HG03565 (cell line): ENCODE measurements at regions not wholly inside any gene's neighbourhood (a gene's known extent, or its start where the extent isn't known, plus 50 kb on each side); places are given as distances from the start of the nearest gene placed in this dataset.
"Not testable (repeated sequence)": the region's sequence is repeated elsewhere in the genome, so short reads cannot be mapped to it uniquely, and the experiment has no call there.

Experiments
- ATAC-seq: cut with Tn5 transposase; IDR thresholded peaks from one replicate; pipeline ENCODE4 v1.9.1; 2021; ENCODE audit warnings: mild to moderate bottlenecking, moderate library complexity; ENCODE audit not compliant: unreplicated experiment

DNA sequence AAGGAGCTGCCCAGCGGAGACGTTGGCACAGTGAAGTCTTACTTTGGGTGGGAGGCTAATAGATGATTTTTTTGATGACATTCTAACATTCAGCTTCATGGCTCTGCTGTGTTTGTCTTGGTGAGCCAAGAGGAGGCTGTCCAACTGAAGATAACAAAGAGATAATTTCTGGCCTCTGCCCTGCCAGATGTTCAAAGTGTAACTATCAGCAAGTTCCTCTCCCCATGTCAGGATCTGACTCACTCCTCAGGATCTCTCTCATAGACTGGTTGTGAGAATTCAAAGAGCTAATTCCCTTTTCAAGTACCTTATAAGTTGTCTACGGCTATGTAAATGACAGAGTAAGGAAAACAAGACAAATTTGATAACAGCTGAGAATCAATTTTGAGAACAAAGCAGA lies 1340.9 kb downstream of the XPNPEP1 start:
- no peak for ATAC-seq

DNA sequence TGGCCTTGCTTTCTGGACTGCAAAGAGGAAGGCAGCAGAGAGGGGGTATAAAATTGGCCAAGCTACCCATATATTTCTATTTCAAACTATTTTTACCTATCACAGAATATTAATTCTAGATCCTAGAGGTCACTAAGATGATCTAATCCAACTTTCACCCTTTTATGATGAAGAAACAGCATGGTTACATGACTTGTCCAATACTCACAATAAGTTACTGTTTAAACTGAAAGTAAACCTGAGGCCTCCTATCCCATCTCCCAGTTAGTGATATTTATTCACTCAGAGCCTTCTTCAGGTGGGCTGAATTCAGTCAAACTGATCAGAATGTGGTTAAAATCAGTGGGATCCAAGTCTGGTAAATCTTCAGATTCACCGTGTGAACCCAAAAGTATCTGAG lies 1345.1 kb downstream of the XPNPEP1 start:
- ATAC-seq, result no peak

DNA sequence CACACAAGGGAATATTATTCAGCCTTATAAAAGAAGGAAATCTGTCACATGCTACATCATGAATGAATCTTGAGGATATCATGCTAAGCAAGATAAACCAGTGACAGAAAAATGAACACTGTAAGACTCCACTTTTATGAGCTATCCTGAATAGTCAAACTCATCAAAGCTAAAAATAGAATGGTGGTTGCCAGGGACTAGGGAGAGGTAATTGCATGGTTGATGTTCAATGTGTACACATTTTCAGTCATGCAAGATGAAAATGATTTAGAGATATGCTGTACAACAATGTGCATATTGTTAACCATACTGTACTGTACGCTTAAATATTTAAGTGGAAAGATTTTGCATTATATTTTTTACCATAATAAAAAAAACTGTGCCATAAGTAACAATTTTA lies 1349.1 kb downstream of the XPNPEP1 start:
- ATAC-seq, result no peak

DNA sequence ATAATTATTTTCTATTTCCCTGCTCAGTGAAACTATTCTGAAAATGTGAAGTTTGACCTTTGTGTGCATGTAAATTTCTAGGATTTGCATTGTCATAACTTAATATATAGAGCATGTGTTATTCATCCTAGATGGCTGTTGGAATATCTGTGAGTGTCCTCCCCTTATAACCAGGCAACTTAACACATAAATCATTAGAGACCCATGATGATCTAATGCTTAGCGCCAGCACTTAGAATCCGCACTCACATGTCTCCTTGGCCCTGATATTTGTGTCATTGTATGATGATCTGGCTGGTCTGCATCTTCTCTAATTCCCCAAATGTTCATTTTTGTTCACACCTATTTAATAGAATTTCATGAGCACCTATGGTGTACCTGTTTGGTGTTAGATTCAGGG lies 1354.5 kb downstream of the XPNPEP1 start:
- no peak for ATAC-seq

DNA sequence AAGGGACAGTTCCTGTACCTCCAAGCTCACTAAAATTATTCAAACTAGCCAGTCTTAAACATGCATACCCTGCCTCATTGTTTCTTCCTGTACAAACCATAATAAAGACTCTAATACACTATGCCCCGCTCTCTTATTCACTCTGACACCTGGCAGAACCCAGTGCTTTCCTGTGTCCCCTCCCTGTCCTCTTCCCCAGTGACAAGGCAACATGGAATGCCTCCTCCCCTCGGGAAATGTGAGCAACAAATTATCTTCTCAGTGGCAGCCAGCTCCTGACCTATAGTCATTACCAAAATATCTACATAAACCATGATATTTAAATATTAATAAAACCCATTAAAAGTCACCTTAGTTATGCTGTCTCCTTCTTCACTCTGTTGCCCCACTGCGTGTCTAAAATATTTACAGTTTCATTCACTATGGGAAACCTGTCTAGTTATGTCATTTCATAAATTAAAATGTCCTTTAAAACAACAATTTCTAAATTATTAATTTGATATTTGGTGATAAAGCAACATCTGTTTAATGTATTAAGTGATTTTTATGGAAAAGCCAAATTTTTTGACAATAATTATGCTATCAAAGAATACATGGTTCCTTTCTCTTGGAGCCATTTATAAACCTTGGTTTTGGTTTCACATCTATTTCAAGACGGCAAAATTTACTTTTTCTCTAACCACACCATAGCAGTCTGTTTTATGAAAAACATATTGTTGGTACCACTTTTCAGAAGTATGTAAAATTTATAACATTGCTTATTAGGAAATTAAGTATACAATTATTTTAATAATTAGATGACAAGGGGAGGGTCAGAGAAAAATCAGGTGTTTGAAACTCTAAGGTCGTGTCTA lies 1355.2 kb downstream of the XPNPEP1 start:
- ATAC-seq, result peak; percentile 72

DNA sequence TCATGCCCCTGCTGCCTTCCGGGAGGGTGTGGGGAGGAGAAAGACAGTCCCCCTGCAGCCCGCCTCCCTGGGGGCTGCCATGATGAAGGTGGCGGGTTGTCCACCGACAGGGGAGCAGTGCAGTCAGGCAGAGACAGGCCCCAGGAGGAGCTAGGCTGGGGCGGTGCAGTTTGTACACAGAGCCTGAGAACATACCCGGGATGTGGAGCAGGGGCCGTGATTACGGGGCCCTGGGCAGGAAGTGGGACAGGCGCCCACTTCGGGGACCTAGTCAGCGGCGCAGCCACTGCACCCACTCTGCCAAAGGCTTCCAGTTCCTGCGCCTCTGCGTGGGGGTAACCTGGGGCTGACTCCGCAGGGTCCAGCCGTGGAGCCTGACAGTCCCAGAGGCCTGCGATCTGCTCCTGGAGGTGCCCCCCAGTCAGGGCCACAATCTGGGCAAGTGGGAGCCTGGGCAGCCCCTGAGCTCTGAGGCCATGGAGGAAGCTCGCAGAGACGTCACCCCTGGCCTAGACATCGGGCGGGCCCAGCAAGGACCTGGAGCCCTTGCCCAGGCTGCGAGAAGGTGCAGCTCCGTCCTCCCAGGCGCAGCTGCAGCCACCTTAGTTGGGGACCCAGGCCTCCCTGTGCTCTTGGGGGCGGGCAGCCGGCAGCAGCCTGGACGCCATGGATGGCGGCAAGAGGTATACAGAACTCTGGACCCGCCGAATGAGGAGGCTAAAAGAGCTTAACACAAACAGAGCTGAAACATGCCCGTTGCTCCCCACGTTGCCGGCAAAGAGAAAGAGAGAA lies 1356.8 kb downstream of the XPNPEP1 start:
- no peak for ATAC-seq

DNA sequence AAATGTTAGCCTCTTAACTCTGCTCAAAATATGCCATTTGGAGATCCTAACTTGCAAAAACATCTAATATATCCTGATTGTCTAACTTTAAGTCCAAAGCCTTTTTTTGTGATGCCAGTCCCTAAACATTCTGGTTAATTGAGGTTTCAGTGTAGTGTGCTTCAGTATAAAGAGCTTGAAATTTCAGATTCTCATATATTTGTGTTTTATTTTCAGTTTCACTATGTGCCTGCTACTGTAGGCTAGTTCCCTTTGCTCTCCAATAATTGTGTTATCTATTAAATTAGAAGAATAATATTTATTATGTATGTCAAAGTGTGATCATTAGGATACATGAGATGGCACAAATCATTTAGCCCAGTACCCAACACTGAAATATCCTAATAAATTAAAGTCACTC lies 1361.2 kb downstream of the XPNPEP1 start:
- no peak for ATAC-seq

DNA sequence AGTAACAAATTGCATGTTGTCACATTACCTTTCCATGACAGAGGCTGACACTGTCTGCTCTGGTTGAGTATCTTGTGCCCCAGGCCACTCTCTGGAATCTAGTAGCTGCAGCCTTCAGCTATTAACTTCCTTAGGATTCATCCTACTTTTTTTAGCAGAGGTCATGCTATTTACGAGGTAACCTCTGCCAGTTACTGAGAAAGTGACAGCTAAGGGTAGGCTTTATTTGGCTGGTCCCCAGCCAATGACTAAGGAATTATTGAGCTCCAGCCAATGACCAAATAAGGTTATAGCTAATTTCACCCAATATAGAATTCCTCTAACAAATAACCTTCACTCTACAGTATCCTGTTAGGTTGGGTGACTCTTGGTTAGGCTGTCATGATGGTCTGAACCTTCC lies 1361.7 kb downstream of the XPNPEP1 start:
- no peak for ATAC-seq

DNA sequence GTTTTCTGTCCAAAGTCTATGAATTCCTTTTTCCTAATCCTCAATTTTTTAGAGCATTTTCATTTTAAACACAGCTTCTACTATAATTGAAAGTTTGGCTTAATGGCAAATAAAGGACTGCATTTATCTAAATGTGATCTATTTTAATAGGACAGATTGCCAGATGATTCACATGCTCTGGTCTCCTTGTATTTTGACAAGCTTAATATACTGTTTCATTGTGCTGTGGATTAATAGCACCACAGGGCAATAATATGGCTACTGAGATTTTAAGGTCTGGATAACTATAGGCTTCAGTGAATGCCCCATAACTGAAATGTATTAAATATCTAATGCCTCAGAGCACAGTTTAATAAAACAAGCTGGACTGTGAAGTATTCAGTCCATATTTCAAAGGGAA lies 1362.8 kb downstream of the XPNPEP1 start:
- no peak for ATAC-seq

DNA sequence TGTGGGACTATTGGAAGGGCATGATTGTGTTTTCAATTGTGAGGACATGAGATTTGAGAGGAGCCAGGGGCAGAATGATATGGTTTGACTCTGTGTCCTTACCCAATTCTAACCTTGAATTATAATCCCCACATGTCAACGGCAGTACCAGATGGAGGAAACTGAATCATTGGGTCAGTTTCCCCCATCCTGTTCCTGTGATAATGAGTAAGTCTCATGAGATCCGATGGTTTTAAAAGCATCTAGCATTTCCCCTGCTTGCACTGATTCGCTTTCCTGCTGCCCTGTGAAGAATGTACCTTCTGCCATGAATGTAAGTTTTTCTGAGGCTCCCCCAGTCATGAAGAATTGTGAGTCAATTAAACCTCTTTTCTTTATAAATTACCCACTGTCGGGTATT lies 1367.1 kb downstream of the XPNPEP1 start:
- no peak for ATAC-seq

DNA sequence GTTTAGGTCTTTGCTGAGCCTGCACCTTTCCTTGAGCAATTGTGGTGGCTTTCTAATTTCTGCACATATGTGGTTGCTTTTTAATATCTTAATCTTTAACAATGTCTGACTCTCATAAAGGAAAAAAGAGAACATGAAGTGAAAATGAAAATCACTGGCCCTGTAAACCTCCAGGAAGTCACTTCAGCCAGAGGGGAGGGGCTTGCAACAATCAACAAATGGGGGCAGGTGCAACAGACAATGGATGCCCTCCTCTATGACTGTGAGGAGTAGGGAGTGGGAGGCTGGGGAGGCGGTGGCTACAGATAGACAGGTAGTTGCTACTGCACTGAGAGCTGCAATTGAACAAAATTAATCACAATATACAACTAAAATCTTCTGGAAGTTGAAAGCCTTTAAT lies 1377.4 kb downstream of the XPNPEP1 start:
- peak; percentile 75 for ATAC-seq

DNA sequence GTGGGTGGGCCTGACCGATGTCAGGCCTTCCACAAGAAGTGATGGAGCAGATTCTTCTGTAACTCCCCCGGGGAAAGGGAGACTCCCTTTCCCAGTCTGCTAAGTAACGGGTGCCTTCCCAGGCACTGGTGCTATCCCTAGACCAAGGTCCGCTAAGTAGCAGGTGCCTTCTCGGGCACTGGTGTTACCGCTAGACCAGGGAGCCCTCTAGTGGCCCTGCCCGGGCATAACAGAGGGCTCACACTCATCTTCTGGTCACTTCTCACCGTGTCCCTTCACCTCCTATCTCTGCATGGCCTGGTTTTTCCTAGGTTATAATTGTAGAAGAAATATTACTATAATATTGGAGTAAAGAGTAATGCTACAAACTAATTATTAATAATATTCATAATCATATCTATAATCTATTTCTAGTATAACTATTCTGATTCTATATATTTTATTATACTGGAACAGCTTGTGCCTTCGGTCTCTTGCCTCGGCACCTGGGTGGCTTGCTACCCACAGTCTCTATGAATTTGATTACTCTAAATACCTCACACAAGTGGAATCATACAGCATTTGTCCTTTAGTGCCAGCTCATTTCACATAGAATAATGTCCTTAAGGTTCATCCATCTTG lies 1378.7 kb downstream of the XPNPEP1 start:
- ATAC-seq, result peak; percentile 81

DNA sequence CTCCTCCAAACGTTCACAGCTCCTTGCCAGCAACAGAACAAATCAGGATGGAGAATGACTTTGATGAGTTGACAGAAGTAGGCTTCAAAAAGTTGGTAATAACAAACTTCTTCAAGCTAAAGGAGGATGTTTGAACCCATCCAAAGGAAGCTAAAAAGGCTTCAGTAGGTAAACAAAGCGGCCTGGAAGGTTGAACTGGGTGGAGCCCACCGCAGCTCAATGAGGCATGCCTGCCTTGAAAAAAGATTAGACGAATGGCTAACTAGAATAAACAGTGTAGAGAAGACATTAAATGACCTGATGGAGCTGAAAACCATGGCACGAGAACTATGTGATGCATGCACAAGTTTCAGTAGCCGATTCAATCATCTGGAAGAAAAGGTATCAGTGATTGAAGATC lies 1369.0 kb upstream of the SORCS1 start:
- not testable (repeated sequence) for ATAC-seq

DNA sequence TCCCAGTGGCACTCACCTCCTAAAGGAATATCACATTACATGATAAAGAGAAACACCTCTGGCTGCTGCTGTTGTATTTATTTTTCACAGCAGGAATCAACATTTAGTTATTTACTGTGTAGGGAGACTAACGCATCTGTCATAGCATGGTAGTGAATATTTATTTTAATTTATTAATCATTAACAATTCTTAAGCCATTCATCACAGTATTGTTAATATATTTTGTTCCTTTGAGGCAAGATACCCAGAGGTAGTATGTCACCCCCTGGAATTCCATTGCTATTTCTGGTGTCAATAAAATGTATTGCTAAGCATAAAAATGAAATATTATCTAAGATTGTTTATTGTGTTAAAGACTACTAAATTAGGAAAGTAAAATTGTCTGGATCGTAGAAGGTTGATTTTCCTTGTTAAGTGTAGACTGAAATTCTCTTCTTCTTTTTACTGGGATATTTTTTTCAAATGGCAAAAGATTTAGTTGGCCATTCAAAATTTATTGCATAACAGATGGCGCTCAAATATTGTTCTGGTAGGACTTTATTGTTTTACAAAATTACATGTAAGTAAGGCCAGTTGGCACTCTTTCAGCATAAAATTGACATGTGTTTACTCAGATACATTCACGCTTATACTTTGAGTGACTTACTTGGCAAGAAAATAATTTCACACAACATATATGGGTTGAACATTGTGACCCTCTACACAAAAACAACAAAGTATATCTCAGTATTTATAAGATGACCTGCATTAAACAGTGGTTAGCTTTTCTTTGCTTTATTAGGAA lies 1358.7 kb upstream of the SORCS1 start:
- no peak for ATAC-seq

DNA sequence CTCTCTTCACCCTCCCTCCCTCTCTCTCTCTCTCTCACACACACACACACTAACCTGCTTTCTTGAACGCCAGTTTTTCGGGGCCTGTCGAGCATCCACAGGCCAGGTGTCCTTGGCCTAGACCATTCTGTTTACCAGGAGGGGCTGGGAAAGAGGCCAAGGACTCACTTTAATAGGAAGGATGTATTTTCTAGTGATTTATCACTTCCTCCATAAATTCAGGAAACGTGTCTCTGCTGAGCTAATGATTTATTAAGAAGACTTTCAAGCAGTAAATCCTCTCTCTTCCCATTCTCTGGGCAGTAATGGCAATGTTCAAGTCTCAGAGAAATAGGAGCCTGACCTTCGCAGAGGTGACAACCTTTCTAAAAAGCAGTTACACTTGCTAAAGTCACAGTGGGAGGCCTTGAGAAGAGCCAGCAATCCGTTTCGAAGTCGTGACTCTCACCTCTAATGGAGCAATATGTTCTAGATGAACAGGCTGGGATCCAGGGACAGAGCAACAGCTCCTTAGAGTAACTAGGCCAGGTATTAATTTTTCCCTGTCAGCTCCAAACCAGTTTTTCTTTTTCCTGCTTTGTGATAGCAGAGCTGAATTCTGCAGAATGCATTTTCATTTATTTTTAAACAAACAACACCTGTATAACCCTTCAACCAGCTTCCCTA lies 1357.5 kb upstream of the SORCS1 start:
- ATAC-seq, result no peak

DNA sequence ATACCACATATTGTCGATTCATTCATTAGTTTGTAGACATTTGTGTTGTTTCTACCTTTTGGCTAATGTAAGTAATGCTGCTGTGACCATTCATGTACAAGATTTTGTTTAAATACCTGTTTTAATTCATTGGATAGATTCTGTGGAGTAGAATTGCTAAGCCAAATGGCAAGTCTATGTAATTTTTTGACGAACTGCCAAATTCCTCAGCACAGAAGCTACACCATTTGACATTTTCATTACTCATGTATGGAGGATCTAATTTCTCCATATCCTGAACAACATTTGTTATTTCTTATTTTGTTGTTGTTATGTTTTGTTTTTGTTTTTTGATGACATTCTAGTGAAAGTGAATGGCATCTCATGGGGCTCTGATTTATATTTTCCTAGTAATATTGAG lies 1351.3 kb upstream of the SORCS1 start:
- ATAC-seq, result no peak

DNA sequence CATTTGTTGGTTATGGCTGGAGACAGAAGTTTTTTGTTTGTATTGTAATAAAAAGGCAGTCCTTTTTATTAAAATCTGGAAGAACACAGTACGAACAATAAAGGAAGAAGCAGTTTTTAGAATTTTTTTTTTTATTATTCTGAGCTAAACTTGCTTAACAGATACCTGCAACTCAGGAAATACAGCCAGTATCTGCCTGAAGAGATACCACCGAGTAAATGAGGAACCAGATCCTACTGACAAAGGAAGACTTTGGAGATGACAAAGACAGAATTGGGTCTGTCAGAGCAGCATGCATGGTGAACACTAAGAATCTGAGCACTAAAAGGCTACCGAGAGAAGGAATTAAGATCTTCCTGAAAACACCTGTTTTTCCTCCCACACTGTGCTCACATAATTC lies 1335.9 kb upstream of the SORCS1 start:
- ATAC-seq, result no peak

DNA sequence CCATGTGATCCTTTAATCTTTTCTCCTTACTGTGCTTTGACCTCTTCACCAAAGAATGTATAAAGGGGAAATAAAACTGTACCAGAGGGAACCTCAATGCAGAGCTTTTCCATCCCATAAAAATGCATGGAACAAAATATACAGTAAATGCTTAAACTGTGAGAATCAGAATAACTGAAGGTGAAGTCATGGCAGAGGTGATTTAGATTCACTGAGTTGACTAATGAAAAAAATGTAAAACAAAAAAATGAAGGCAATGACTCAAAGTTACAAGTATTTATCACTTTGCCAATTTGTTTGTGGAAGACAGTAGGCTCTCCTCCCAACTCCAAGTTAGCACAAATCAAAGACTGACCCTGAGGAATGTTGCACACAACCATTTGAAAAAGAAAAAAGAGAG lies 1331.6 kb upstream of the SORCS1 start:
- no peak for ATAC-seq

DNA sequence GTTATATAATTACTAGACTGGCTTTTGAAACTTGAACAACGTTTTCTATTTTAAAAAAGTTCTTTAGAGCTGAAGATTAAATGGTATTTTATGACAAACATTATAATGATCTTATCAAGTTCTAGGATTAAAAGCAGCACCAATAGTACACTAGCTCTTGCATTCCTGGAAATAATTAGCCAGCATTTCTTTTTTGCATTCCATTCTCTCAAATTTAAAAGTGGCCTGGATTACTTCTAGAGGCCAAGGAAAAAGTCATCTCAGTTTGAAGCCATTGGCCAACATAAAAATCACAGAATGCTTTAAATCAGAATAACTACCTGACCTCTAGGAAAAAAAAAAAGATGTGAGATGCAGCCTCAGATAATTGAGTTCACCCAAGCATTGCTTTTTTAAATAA lies 1326.4 kb upstream of the SORCS1 start:
- no peak for ATAC-seq

DNA sequence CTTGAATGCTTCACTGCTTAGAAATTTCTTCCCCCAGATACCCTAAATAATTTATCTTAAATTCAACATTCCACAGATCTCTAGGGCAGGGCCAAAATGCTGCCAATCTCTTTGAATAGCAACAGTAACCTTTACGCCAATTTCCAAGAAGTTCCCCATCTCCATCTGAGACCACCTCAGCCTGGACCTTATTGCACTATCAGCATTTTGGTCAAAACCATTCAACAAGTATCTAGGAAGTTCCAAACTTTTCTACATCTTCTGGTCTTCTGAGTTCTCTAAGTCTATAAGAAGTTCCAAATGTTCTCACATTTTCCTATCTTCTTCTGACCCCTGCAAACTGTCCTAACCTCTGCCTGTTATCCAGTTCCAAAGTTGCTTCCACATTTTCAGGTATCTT lies 1306.9 kb upstream of the SORCS1 start:
- ATAC-seq, result no peak

DNA sequence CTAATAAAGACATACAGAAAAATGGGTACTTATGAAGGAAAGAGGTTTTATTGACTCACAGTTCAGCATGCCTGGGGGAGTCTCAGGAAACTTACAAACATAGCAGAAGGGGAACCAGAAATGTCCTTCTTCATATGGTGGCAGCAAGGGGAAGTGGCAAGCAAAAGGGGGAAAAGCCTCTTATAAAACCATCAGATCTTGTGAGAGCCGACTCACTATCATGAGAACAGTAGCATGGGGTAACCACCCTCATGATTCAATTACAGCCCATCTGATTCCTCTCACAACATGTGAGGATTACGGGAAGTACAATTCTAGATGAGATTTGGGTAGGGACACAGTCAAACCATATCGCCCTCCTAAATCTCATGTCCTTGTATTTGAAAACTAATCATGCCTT lies 1305.4 kb upstream of the SORCS1 start:
- ATAC-seq, result no peak
